IMR-90 (cell line): ENCODE measurements at regions not wholly inside any gene's neighbourhood (a gene's known extent, or its start where the extent isn't known, plus 50 kb on each side); places are given as distances from the start of the nearest gene placed in this dataset.

Source experiments
- ATAC-seq: fragments of 200-7000 bp; cut with Tn5 transposase; 2 replicates; pipeline ENCODE4 v1.9.1; 2020; ENCODE audit warnings: low read depth, mild to moderate bottlenecking, moderate library complexity
- BruUV-seq: library from RNA; stranded (reverse); fragments of 400-500 nt; replicated peaks from 2 replicates; lab custom pipeline; 2021; lab: Mats Ljungman, UMichigan
- CTCF ChIA-PET: fragments of 300-600 bp; formaldehyde crosslinking; extraction: SDS; loops from one replicate; lab custom pipeline; 2021; ENCODE audit warnings: antibody characterized with exemption; lab: Yijun Ruan, JAX
- POLR2A ChIA-PET: fragments of 300-600 bp; sonication (Branson Sonifier 250); formaldehyde crosslinking; loops from one replicate; lab custom pipeline; 2022; ENCODE audit warnings: antibody characterized with exemption; ENCODE audit not compliant: unreplicated experiment; lab: Charles Lee
- DNase-seq: peaks from one replicate; pipeline ENCODE4 v3.0.0; 2013
- H2AFZ ChIP-seq: replicated peaks from 2 replicates; pipeline ENCODE3; 2013; ENCODE audit warnings: low read length, mild to moderate bottlenecking; ENCODE audit not compliant: poor library complexity
- H2AK5ac ChIP-seq: 2 replicates; pipeline ENCODE4 v1.6.1; 2013; ENCODE audit warnings: low read depth, low read length, inconsistent platforms
- H2AK9ac ChIP-seq: replicated peaks from 2 replicates; pipeline ENCODE3; 2013; ENCODE audit warnings: mild to moderate bottlenecking, low read depth, low read length, moderate library complexity; ENCODE audit not compliant: poor library complexity
- H2BK120ac ChIP-seq: 2 replicates; pipeline ENCODE4 v1.6.1; 2013; ENCODE audit warnings: low read depth, low read length, inconsistent platforms
- H2BK15ac ChIP-seq: 3 replicates; pipeline ENCODE4 v1.6.1; 2013; ENCODE audit warnings: low read depth, low read length, inconsistent platforms
- H2BK20ac ChIP-seq: 2 replicates; pipeline ENCODE4 v1.6.1; 2013; ENCODE audit warnings: low read depth, mild to moderate bottlenecking, inconsistent platforms, low read length, moderate library complexity
- H2BK5ac ChIP-seq: 2 replicates; pipeline ENCODE4 v1.6.1; 2013; ENCODE audit warnings: mild to moderate bottlenecking, low read depth, low read length, inconsistent platforms; ENCODE audit not compliant: poor library complexity, severe bottlenecking
- H3K14ac ChIP-seq: replicated peaks from 2 replicates; pipeline ENCODE4 v1.6.1; 2013; ENCODE audit warnings: low read depth, low read length, inconsistent platforms
- H3K18ac ChIP-seq: 2 replicates; pipeline ENCODE4 v1.6.1; 2013; ENCODE audit warnings: low read depth, low read length, control low read depth
- H3K23ac ChIP-seq: 2 replicates; pipeline ENCODE4 v1.6.1; 2013; ENCODE audit warnings: low read depth, low read length, inconsistent platforms
- H3K27ac ChIP-seq: 2 replicates; pipeline ENCODE4 v1.5.1; 2013; ENCODE audit warnings: mild to moderate bottlenecking, control low read depth, low read length; ENCODE audit not compliant: insufficient read depth
- H3K27me3 ChIP-seq: 2 replicates; pipeline ENCODE4 v1.6.1; 2013; ENCODE audit warnings: low read length; ENCODE audit not compliant: control insufficient read depth, insufficient read depth
- H3K36me3 ChIP-seq: 2 replicates; pipeline ENCODE4 v1.6.1; 2013; ENCODE audit warnings: low read length, mixed read lengths; ENCODE audit not compliant: control insufficient read depth, insufficient read depth
- H3K4ac ChIP-seq: 2 replicates; pipeline ENCODE4 v1.6.1; 2013; ENCODE audit warnings: low read depth, low read length, inconsistent platforms
- H3K4me1 ChIP-seq: 2 replicates; pipeline ENCODE4 v1.6.1; 2013; ENCODE audit warnings: low read length, mixed read lengths; ENCODE audit not compliant: control insufficient read depth, insufficient read depth
- H3K4me2 ChIP-seq: 2 replicates; pipeline ENCODE4 v1.6.1; 2013; ENCODE audit warnings: low read depth, mild to moderate bottlenecking, control low read depth, low read length, moderate library complexity
- H3K4me3 ChIP-seq: 2 replicates; pipeline ENCODE4 v1.5.1; 2013; ENCODE audit warnings: low read depth, mild to moderate bottlenecking, control low read depth, low read length, moderate library complexity; ENCODE audit not compliant: insufficient read depth
- H3K56ac ChIP-seq: 2 replicates; pipeline ENCODE4 v1.6.1; 2013; ENCODE audit warnings: low read length, inconsistent platforms; ENCODE audit not compliant: insufficient read depth; ENCODE audit errors: extremely low read depth
- H3K79me1 ChIP-seq, 2 experiments: 2 replicates each; pipeline ENCODE4 v1.6.1; 2013; ENCODE audit warnings: low read length in 2 of 2, inconsistent platforms in 1 of 2, low read depth in 1 of 2
- H3K9ac ChIP-seq: 2 replicates; pipeline ENCODE4 v1.6.1; 2013; ENCODE audit warnings: low read depth, low read length, control low read depth
- H3K9me1 ChIP-seq: 2 replicates; pipeline ENCODE4 v1.6.1; 2013; ENCODE audit warnings: low read length, inconsistent platforms; ENCODE audit not compliant: insufficient read depth
- H3K9me3 ChIP-seq: 2 replicates; pipeline ENCODE4 v1.6.1; 2013; ENCODE audit warnings: low read length; ENCODE audit not compliant: control insufficient read depth, insufficient read depth
- H4K20me1 ChIP-seq: 2 replicates; pipeline ENCODE4 v1.6.1; 2013; ENCODE audit warnings: low read length, inconsistent platforms; ENCODE audit not compliant: insufficient read depth
- H4K5ac ChIP-seq: 2 replicates; pipeline ENCODE4 v1.6.1; 2013; ENCODE audit warnings: mild to moderate bottlenecking, low read depth, low read length, control low read depth
- H4K8ac ChIP-seq, 2 experiments: 2 replicates each; pipeline ENCODE4 v1.6.1; 2013; ENCODE audit warnings: low read depth in 2 of 2, low read length in 2 of 2, control low read depth in 1 of 2, inconsistent platforms in 1 of 2
- H4K91ac ChIP-seq: 2 replicates; pipeline ENCODE4 v1.6.1; 2013; ENCODE audit warnings: low read depth, low read length, inconsistent platforms; ENCODE audit not compliant: insufficient read depth
- CEBPB ChIP-seq: IDR thresholded peaks from 2 replicates; pipeline ENCODE4 v1.6.1; 2012; ENCODE audit warnings: low read depth, low read length, improper control_type of control experiment
- FOS ChIP-seq: fragments of 150-350 bp; IDR thresholded peaks from 2 replicates; pipeline ENCODE4 v1.6.1; 2016; ENCODE audit warnings: low read depth, low read length
- MAZ ChIP-seq: IDR thresholded peaks from 2 replicates; pipeline ENCODE4 v1.6.1; 2012; ENCODE audit warnings: low read depth, mild to moderate bottlenecking, low read length, improper control_type of control experiment, moderate library complexity, borderline replicate concordance
- dilution Hi-C: fragments of 300-500 bp; cut with HindIII; formaldehyde crosslinking; loops from one replicate; pipeline ENCODE4 v1.14.3; 2018; ENCODE audit warnings: low sequenced_read_pairs; ENCODE audit not compliant: unreplicated experiment
- in situ Hi-C: fragments of 300-500 bp; cut with MboI; formaldehyde crosslinking; loops from 3 replicates; pipeline ENCODE4 v1.14.3; 2019; ENCODE audit warnings: low sequenced_read_pairs, inconsistent platforms, mixed read lengths
- intact Hi-C: fragments of 100-400 bp; cut with micrococcal nuclease; formaldehyde crosslinking; loops from 2 replicates; pipeline ENCODE4 v1.10.0; 2022

DNA sequence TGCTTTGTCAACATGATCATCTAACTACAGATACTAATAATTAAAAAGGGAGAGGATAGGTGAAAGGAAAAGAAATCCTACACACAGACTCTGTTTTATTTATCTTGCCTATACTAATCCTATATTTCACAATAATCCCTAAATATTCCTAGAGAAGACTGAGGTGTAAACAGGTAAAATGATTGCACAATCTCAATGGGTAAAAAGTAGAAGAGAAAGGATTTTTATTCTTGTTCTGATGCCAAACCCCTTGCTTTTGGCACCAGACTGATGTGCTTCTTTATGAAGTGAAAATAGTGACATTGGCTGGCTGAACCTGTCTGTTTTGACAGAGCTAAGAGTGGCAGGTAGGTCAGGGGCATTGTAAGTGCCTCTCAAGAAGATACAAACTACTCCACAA lies 101.9 kb upstream of the ZPLD1 start:
- POLR2A ChIA-PET: no interaction called here
- Histone ChIP-seq H4K8ac (no peak overlapping the region), H2BK20ac (no peak overlapping the region)

More for the DNA sequence above, 101.9 kb upstream of the ZPLD1 start:
- H2BK15ac ChIP-seq: no peak overlapping the region
- ATAC-seq (no peak), DNase-seq (no peak)
- no peak overlapping the region for H2BK120ac ChIP-seq
- intact Hi-C loops: no loop called here
- no peak overlapping the region for H4K91ac ChIP-seq
- BruUV-seq: no TSS peak
- H3K36me3 ChIP-seq: no peaks in the 10 kb centered on the region
- in situ Hi-C loops: no loop called here
- H3K23ac ChIP-seq: no peak overlapping the region
- no peak overlapping the region for H3K18ac ChIP-seq
- no peaks in the 10 kb centered on the region for H3K4me1 ChIP-seq
- H3K4me2 ChIP-seq: no peak overlapping the region
- H3K14ac ChIP-seq: no peak overlapping the region
- no peak overlapping the region for H4K5ac ChIP-seq
- no peaks in the 10 kb centered on the region for H4K20me1 ChIP-seq
- no peak overlapping the region for H2BK5ac ChIP-seq
- dilution Hi-C loops: no loop called here
- H3K27me3 ChIP-seq: no peaks in the 10 kb centered on the region
- H3K27ac ChIP-seq: no peak overlapping the region
- no peak overlapping the region for H3K4ac ChIP-seq
- no peak overlapping the region for H2AFZ ChIP-seq
- TF ChIP-seq FOS (no peak), CEBPB (peak; percentile 74), MAZ (no peak)
- H3K9me3 ChIP-seq: no peaks in the 10 kb centered on the region
- H2AK5ac ChIP-seq: no peak overlapping the region
- H3K79me1 ChIP-seq: no peaks in the 10 kb centered on the region
- no peak overlapping the region for H3K56ac ChIP-seq
- no peak overlapping the region for H2AK9ac ChIP-seq
- no peak overlapping the region for H3K4me3 ChIP-seq
- CTCF ChIA-PET: no interaction called here
- H3K9me1 ChIP-seq: no peaks in the 10 kb centered on the region
- H3K9ac ChIP-seq: no peak overlapping the region
